GM18505 (cell line): ENCODE measurements at regions not wholly inside any gene's neighbourhood (a gene's known extent, or its start where the extent isn't known, plus 50 kb on each side); places are given as distances from the start of the nearest gene placed in this dataset.

Experiments
- ATAC-seq: cut with Tn5 transposase; IDR thresholded peaks from one replicate; pipeline ENCODE4 v1.9.1; 2021; ENCODE audit not compliant: unreplicated experiment
- POLR2A ChIP-seq: IDR thresholded peaks from 4 replicates; pipeline ENCODE4 v1.6.1; 2011; ENCODE audit warnings: borderline replicate concordance; ENCODE audit not compliant: insufficient read depth, insufficient read length; ENCODE audit errors: extremely low read depth

DNA sequence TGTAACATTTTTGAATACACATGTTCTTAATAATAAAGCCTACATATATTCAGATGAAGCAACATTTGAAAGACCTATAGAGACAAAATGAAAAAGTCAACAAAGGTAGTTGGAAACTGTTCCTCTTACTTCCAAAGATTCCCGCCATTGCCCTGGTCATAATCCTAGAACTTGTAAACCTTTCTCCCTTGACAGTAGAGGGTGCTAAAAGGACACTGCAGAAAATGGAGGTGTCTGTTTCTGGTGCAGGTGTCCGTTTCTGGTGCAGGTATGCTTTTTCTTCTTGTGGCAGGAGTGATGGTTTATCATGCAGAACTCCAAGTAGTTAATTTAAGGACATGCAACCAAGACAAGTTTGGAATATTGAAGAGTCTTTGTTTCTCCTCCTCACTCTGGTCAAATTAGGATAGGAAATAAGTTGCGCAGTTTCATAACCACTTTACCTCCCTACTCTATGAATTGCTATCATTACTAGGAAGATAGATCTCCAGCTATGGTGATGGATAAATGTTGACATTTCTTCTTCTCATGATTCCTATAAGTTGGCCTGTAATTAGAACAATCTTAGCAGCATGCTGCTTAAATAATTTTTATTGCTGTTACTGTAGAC, 56.0 kb upstream of the FAM174A start:
- ATAC-seq = peak; percentile 76
- TF ChIP-seq POLR2A = no peak

DNA sequence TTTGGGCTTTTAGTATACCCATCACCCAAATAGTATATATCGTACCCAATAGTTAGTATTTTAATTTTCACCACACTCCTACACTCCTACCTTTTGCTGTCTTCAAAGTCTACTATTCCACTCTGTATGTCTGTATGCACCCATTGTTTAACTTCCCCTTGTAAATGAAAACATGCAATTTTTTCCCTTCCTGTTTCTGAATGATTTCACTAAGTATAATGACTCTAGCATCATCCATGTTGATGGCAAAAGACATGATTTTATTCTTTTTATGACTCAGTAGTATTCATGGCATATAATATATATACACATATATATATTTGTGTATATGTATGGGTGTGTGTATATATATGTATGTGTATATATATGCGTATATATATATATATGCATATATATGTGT, 63.1 kb upstream of the FAM174A start:
- TF ChIP-seq POLR2A = no peak
- ATAC-seq = no peak

DNA sequence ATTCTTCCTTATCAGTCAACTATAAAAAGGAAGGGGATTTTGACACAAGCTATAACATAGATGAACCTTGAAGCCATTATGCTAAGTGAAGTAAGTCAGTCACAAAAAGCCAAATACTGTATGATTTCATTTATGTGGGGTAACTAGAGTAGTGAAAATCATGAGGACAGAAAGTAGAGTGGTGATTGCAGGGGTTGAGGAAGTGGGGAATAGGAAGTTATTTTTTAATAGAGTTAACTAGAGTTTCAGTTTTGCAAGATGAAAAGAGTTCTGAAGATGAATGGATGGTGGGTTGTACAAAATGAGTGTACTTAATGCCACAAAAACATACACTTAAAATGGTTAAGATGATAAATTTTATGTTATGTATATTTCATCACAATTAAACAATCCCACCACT, 65.4 kb upstream of the FAM174A start:
- TF ChIP-seq POLR2A = no peak
- ATAC-seq = peak; percentile 98

GRCh38 chr5:100464418-100464817, 70.8 kb upstream of the FAM174A start:
- TF ChIP-seq POLR2A = no peak
- no peak for ATAC-seq

DNA sequence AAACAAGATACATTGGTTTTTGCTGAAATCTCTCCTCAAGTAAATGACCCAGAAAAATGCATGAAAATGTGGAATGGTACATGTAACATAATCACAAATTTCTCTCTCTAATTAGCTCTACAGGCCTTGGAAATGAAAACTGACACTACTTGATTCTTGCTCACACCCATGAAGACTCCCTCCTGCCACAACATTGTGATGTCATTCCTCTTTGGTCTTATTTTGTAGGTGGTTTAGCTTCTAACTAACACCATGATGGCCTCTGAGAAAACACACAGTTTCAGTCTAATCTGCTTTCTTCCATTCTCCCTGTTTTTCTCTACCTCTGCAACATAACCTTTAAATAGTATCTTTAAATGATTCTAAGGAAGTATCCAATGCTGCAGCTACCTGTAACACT, 78.6 kb upstream of the FAM174A start:
- no peak for ATAC-seq
- no peak for TF ChIP-seq POLR2A

DNA sequence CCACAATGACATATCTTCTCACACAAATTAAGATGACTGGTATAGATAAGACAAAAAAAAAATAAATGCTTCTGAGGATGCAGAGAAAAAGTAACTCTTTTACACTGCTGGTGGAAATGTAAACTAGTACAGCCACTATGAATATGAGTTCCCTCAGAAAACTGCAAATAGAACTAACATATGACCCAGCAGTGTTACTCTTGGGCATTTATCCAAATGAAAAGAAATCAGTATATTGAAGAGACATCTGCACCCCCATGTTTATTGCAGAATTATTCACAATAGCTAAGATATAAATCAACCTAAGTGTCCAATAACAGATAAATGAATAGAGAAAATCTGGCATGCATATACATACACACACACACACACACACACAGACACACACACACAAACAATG, 83.0 kb upstream of the FAM174A start:
- no peak for ATAC-seq
- TF ChIP-seq POLR2A = no peak

GRCh38 chr5:100448111-100448528, 87.1 kb upstream of the FAM174A start:
- no peak for TF ChIP-seq POLR2A

GRCh38 chr5:100446879-100447430, 88.2 kb upstream of the FAM174A start:
- no peak for TF ChIP-seq POLR2A
- ATAC-seq = no peak

More at GRCh38 chr5:100448111-100448528, 87.1 kb upstream of the FAM174A start:
- ATAC-seq = no peak

- no peak for TF ChIP-seq POLR2A
- no peak for ATAC-seq
Observed at GRCh38 chr5:100444961-100445360, 90.2 kb upstream of the FAM174A start.

- no peak for ATAC-seq
- TF ChIP-seq POLR2A = no peak
Observed at GRCh38 chr5:100434815-100435214, 100.4 kb upstream of the FAM174A start.

DNA sequence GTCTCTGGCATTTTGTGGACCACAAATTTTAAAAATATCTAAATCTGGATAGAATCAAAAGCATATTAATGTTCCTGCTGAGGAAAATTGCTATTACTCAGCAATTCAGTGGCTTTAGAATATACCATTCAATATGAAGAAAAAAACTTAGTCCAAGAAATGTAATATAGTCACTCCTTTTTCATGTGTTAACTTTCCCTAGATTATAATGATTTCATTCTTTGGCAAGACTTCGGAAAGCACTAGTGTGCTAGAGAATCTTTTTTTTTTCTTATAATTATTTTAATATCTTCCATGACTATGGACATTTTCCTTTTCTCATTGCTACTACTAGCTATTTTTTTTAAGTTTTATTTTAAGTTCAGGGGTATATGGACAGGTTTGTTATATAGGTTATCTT, 102.4 kb upstream of the FAM174A start:
- ATAC-seq = no peak
- TF ChIP-seq POLR2A = no peak

- peak; percentile 84 for ATAC-seq
- TF ChIP-seq POLR2A = no peak
Observed at GRCh38 chr5:100430268-100431195, 104.6 kb upstream of the FAM174A start.

DNA sequence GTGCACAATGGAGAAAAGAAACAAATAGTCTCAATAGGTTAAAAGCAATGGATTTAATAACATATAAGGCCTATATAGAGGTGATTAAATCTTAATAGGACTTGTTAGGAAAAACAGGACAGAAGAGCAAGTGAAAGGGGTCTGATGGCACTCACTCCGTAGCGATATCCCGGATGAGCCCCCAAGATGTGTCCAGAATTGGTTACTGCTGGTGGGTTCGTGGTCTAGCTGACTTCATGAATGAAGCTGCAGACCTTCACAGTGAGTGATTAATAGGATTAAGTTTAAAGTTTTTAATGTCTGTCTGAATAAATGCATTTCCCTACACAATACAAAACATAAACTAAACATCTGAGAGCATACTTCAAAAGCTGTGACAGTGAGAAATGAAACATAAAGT, 110.4 kb upstream of the FAM174A start:
- no peak for ATAC-seq
- TF ChIP-seq POLR2A = no peak

- ATAC-seq = no peak
- no peak for TF ChIP-seq POLR2A
Observed at GRCh38 chr5:100424017-100424416, 111.2 kb upstream of the FAM174A start.
